ENCODE measurements at regions not wholly inside any gene's neighbourhood (a gene's known extent, or its start where the extent isn't known, plus 50 kb on each side); places are given as distances from the start of the nearest gene placed in this dataset.

DNA sequence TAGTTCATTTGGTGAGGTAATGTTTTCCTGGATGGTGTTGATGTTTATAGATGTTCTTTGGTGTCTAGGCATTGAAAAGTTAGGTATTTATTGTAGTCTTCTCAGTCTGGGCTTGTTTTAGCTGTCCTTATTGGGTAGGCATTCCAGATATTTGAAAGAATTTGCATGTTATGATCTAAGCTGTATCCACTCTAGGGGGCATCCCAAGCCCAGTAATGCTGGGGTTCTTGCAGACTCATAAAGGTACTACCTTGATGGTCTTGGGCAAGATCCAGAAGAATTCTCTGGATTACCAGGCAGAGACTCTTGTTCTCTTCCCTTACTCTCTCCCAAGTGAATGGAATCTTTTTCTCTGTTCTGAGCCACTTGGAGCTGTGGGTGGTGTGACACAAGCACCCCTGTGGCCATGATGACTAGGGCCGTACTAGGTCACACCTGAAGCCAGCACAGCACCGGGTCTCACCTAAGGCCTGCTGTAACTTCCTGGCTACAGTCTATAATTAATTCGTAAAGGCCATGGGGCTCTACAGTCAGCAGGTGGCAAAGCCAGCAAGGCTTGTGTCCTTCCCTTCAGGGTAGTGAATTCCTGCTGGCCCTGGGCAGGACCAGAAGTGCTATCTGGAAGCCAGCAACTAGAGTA, 74.8 kb upstream of the PDE4B start:
- TF ChIP-seq, protein P1, sequence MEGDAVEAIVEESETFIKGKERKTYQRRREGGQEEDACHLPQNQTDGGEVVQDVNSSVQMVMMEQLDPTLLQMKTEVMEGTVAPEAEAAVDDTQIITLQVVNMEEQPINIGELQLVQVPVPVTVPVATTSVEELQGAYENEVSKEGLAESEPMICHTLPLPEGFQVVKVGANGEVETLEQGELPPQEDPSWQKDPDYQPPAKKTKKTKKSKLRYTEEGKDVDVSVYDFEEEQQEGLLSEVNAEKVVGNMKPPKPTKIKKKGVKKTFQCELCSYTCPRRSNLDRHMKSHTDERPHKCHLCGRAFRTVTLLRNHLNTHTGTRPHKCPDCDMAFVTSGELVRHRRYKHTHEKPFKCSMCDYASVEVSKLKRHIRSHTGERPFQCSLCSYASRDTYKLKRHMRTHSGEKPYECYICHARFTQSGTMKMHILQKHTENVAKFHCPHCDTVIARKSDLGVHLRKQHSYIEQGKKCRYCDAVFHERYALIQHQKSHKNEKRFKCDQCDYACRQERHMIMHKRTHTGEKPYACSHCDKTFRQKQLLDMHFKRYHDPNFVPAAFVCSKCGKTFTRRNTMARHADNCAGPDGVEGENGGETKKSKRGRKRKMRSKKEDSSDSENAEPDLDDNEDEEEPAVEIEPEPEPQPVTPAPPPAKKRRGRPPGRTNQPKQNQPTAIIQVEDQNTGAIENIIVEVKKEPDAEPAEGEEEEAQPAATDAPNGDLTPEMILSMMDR (IDR thresholded peaks at IDR 0.05): no peak
- no peak for TF ChIP-seq POLR2A (IDR thresholded peaks at IDR 0.05)
- no peak for TF ChIP-seq EP300 (IDR thresholded peaks at IDR 0.05)

Measured in sigmoid colon (tissue), 4 donors.